Activated CD4-positive, CD25-positive, alpha-beta regulatory T cell treated with anti-CD3 and anti-CD28 coated beads, Interleukin-2, amount 50 U/mL, for 72 hours (primary cell): ENCODE measurements at regions not wholly inside any gene's neighbourhood (a gene's known extent, or its start where the extent isn't known, plus 50 kb on each side); places are given as distances from the start of the nearest gene placed in this dataset.

Experiments
- DNase-seq: peaks from one replicate; pipeline ENCODE4 v3.0.0; 2021

DNA sequence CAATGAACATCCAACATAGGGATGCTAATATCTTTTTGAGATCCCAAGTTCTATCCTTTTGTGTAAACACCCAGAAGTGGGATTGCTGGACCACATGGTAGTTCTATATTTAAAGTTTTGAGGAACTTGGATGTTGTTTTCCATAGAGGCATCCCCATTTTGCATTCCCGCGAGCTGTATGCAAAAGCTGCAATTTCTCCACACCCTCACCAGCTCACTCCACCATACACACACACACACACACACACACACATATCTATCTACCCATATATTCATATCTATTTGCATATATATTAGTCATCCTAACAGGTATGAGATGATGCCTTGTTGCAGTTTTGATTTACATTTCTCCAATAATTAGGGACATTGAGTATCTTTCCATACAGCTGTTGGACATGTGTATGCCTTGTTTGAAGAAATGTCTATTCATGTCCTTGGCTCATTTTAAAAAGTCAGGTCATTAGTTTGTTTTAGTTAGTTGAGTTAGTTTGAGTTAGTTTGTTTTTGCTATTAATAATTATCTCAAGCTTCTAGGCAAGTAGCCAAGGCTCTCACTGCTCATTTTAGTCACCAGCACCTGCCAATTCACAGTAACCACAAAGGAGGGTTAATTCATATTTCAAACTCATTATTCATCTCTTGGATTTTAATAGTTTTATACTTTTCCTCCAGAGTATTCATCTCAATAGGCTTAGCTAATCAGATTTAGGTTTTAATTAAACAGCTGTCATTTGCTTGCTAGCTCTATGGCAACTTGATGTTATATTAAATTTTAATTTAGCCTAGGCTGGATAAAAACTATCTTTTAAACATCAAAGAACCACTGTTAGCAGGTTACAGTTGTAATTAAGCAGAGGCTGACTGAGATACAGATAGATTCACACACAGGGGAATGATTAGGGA is 1435.9 kb upstream of the TMEM132C start:
- no peak for DNase-seq

DNA sequence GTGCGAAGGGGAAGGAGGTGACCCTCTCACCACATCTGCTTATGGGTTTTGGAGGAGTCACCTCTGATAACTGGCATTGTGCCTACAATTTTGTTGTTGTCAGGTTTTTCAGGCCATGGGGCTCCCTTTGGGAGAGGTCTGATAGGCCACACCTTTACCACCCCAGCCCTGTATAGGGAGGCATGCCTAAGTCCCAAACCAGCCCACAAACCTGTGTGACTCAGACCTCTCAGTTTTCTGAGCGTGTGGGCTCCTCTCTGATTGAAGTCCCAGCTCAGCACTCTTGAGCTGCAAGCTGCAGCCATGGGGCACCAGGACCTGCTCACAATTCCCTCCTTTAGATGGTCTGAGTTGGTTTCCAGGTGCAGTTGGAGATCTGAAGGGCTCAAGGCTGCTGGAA is 1429.3 kb upstream of the TMEM132C start:
- no peak for DNase-seq

DNA sequence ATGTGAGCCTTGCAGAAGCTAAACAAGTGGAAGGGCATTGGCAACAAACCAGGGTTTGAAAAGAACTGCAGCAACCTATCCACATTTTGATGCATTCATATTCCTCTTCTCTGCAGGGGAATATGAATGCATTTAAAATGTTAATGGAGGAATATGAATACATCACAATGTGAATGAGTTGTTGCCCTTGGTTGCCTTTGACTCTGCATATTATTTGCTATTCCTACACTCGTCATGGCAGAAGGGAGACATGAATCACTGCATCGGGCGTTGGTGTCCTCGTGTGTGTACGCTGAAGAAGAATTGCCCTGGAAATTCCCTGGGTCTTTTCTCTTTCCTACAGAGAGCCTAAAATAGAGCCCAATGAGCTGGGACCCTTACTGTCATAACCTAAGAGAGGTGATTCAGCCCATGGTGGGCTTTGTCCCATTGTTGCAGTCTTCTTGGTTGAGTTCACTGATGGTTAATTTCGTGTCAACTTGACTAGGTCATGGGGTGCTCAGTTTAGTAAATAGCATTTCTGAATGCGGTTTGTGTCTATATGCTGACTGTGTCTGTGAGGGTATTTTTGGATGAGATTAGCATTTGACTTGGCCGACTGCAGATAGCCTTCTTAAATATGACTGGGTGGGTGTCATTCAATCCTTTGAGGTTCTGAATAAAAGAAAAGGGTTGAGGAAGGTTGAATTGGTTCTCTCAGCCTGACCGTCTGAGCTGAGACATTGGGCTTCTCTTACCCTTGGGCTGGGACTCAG is 1422.9 kb upstream of the TMEM132C start:
- DNase-seq = no peak

DNA sequence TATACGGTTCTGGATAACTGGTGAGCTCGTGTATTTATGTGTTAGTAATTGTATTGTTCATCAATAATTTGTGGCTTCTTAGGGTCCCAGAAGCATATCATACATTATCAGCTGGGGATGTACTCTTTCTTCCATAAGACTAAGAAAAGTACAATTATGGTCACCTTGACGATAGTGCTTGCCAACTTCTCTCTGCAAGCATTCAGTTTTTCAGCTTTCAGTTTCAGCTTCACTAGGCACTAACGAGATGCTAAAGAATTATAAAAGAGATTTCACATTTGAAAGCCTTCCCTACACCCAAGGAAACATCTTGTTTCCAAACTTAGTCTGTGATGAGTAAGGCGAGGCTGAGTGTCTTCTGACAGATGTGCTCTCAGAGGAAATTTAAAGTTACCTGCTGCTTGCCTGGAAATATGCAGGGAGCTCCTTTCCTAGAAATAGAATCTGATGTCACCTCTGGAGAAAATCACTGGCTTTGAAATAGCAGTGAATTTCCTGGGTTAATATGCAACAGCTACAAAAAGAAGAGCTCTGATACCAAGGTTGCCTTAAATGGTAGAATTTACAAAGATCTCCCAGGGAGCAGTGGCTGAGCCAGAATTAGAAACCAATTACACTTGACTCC is 1419.9 kb upstream of the TMEM132C start:
- no peak for DNase-seq

DNA sequence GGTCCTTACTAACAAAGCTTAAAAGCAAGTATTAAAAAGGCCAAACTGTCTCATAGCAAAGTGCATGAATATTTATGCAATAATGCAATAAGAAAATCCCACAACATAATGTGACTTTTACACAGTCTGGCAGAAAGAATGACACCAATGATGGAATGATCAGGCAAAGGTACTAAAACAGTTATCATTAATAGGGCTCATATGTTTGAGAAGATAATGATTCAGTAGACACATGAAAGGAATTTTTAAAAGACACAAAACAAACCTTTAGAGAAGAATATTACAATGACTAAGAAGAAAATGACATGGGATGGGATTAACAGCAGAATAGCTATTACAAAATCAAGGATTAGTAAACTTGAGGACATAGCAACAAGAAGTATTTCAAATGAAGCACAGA is 1411.2 kb upstream of the TMEM132C start:
- no peak for DNase-seq

DNA sequence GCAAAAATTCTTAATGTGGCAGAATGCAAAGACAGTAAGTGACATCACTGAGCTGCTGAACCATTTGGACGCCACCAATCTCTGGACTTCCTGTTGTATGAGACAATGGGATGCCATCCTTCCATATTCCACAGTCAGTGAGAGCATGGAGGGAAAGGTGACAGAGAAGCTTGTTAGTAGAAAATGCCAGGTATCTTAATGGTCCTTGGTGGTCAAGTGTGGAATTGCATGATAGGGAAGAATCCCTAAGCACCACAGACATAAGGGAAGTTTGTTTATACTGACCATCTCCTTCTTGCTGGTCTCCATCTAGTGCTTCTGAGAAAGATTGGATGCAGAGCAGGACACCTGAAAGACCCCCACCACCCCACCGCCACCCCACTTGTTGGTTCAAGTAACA is 1410.0 kb upstream of the TMEM132C start:
- no peak for DNase-seq

DNA sequence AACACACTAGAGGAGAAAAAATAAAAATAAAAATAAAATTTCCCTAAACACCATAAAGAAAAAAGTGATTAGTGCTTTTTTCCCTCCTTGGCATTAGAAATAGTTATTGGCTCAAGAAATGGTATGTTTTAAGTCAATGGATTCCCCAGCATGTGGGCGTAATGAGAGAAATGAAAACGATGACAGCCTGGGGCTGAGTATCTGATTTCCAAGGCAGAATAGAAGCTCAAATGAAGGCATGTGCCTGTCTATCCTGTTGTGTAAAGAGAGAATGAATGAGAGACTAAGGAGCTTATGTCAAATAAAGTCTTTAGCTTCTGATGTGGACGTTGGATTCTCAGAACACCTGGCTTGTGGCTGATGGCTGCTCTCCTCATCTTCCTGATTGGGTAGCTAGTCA is 1408.4 kb upstream of the TMEM132C start:
- DNase-seq = no peak

DNA sequence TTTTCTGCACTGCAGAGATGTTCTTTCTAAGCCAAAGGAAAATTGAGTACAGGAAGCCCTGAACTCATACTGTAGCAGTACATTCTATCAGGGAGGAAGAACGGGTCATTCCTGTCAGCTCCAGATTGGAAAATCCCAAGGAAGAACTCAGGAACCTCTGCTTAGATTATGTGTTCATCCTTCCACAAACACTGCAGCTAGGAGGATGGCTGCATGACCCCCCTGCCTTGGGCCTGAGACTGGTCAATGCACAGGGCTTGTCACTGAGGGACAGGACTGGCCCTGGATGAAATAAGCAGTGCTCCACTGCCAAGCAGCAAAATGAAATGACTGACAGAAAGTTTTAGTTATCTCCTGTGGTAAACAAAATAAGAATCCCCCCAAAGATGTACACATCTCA is 1406.8 kb upstream of the TMEM132C start:
- DNase-seq = no peak

DNA sequence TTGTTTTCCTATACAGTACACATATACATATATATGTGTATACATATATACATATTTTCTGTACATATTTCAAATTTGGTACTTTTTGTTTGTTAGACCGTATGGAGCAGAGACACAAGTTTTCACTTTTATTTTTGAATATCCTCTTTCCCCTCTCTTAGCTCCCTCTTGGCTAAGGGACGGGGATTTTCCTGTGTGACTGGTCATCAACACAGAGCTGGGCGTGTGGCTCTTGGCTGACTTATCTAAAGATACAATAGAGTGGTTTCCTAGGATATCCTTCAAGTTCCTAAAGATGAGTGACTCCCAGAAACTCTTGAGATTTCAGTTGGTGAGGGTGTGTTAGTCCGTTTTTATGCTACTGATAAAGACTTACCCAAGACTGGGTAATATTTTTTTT is 1404.5 kb upstream of the TMEM132C start:
- DNase-seq = no peak

DNA sequence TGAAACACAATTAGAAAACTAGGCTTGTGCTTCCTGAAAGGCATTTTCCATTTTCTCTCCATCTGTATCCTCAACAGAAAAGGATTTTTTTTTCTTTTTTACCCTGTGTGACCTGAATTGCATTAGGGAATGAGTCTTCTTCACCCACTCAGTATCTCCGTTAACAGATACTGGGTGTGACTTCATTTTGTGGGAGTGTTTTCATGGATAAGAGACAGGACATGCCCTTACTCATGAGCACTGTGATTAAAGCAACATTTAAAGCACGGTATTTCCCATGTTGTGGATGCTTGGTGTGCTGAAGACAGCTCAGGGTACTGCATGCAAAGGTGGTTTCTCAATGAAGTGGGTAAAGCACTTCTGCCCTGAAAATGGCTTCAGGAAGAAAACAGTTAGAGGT is 1397.3 kb upstream of the TMEM132C start:
- no peak for DNase-seq

DNA sequence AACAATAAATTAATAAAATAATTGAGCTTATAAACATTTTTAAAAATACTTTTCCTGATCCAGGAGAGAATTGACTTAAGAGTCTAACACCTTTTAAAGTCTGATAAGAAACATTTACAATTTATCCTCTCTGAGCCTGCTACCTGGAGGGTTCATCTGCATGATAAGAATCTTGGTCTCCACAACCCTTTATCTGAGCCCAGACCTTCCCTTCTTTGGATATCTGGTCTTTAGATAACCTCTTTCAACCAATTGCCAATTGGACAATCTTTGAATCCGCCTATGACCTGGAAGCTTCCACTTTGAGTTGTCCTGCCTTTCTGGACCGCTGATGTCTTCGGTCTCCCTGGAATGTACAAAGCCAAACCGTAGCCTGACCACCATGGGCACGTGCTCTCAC is 1393.3 kb upstream of the TMEM132C start:
- DNase-seq = no peak

DNA sequence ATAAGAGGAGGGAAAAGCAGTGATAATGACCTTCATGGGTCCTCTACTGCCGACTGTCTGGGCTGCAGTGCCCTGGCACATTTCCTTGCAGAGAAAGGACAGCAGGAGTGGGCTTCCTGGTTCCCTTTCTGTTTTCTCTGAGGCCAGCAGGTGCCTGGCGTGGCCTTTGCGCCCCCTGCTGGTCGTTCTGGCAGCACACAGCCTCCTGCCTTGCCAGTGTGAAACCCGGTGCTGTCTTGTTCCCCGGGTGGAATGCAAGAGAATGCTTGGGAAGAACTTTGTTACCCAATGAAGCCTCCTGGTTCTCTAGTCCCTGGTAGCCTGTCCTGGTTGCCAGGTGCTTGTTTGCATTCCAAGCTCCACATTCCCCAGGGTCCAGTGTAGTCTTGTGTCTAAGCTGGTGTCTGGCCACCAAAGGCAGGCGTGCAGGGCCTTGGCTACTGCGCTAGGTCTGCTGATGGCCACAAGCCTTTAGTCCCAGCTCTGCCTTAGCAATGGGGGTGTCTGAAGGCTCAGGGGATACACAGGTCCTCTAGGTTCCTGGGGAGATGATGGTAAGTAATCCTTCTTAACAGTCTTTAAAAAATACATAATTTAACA is 1392.4 kb upstream of the TMEM132C start:
- peak; percentile 49 for DNase-seq

DNA sequence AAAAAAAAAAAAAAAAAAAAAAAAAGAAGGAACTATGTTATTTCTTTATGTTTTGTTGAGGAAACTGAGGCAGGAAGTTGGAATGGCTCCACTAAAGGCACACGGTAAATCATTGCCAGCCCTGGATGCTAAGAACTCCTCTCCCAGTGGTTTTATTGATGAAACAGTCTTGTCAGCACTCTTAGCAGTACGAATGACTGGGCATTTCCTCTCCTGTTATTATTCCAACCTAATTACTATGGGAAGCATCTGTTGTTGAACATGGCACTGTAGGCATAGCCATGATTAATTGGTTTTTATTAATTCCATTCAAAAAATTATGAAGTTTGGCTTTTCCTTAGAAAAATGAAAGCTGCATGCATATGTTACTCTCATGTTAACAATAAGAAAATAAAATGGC is 1387.1 kb upstream of the TMEM132C start:
- no peak for DNase-seq

DNA sequence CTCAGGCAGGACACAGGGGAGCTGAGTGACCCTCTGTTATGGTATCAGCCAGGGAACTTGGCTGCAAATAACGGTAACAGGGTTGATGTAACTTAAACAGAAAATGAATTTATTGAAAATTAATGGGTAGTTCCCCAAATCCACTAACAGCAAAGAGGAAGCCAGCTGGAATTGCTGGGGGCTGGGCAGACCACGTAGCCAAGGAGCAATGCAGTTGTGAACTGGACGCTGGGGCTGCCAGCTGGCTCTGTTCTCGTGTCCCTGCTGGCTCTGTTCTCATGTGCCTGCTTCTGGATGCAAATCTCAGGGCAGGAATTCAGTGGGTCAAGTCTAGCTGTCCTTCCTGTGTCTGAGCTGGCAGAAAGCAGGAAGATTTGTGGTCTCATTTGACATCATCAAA is 1383.3 kb upstream of the TMEM132C start:
- DNase-seq = no peak

DNA sequence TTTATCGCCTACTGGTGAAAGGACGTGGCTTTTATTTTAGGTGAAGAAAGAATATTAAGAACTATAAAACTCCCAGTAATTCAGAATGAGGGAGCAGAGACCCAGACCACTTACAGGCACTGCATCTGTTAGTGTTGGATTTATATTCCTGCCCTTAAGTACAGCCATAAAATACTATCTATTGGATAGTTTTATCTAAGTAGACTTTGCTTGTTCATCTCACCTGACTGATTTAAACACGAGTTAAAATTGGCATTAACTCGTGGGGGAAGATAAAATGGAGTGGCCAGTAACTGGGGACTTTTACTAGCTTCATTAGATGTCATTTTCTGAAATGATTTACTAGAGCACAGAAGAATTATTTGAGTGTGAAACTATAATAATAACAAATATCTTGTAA is 1377.5 kb upstream of the TMEM132C start:
- DNase-seq = no peak

DNA sequence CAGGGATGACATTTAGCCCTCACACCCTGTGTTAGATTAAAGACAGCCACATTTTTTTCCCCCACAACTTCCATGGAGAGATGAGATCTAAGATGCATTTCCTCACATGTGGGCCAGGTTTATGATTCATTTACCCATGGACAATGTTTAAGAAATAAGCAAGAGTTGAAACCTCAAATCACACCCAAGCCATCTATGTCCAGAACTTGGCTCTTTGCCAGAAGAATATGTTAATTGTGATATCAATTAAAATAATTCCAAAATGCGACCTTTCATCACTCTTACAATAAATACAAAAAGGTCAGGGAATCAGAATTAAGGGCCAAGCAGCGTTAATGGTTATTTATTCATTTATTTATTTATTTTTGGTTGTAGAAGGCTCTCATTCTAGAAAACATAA is 1376.9 kb upstream of the TMEM132C start:
- no peak for DNase-seq

DNA sequence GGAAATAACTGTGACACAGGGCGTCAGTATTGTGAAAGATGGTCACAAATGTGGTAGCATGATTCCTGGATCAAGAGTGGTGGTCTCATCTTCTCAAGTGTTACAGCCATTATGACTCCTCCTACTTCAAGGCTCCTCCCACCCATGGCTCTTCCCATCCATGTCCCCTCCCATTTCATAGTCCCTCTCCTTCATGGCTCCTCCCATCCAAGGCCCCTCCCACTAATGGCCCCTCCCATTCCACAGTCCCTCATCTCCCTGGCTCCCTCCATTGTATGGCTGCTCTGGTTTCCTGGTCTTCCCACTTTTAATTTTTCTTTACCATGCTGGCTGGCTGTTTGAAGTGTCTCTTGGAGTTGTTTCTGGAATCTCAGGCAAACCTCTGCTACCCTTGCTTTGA is 1375.2 kb upstream of the TMEM132C start:
- no peak for DNase-seq

DNA sequence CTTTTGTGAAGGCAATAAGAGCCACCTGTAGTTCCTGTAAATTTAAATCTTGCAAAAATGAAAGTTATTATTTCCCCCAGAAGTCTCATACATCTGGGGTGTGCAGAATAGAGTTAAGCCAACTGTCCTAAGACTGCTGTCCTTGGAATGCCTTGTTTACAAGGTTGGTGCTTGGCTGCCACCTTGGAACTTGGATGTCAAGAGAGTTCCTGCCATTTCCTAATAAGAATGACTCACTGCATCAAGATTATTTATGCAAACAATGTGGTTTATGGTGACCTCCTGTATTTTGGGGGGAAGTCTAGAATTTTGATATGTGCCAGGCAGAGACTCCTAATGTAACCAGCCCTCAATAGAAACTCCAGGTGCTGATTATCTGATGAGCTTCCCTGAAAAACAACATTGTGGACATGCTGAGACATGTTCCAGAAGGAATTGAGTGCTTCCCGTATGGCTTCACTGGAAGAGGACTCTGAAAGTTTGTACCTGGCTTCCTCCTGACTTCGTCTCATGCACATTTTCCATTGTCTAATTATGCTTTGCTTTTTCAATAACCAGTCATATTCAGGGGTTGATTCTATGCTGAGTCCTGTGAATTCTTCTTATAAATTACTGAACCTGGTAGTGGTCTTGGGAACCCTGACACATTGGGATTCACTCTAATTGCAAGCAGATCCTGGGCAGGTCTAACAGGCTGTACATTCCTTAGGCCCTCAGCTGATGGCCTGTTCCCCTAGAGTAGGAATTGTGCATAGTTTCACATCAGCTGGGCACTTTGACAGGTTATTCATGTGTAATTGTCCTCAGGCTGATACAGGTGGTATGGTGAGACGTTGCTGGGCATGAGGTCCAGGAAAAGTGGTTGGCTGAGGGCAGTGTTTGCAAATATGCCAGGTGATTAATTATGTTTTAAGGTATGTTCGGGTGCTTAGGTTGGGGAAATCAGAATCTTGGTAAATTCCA is 1370.7 kb upstream of the TMEM132C start:
- DNase-seq = no peak

DNA sequence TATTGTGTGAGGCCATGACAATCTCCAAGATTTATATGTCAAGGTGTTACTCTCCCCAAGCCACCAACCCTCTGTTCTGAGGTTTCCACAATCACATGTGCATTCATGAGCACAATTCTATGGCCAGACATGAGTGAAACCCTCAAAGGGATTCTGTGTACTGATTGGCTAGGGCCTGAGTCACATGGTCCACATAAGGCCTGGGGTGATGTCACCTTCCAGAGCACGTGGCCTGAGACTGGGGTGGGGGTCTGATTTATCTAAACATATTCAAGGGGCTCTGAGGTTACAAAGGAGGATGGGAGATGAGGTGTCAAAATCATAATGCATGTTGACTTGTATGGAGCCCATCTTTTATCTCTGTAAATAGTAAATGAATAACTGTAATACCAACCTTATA is 1369.9 kb upstream of the TMEM132C start:
- no peak for DNase-seq

DNA sequence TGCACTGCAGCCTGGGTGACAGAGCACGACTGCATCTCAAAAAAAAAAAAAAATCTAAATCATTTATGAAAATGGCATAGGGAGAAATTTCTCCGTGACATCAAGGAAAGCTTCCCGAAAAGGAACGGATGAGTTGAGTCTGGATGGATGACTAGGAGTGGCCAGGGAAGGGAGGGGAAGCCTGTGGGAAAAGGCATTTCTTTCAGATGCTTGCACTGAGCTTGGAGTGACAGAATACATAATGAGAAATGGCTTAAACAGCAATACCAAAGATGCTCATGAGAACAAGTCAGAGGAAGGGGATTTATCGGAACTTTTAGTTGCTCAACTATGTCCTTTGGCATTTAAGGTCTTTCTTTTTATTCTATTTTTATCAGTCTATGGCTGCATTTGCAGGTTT is 1369.2 kb upstream of the TMEM132C start:
- no peak for DNase-seq

DNA sequence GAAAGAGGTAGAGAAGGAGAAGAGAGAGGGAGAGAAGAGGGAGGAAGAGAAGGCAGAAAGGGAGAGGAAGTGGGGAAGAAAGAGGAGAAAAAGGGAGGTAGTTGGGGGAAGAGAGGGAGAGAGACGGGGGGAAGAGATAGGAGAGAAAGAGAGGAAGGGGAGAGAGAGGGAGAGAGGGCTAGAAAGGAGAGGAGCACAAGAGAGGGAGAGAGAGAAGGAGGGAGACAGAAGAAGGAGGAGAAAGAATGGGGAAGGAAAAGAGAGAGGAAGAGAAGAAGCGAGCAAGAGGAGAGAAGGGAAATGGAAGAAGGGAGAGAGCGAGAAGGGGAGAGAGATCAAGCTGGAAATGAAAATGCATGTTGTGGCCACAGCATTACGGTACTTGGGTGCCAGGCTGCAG is 1368.4 kb upstream of the TMEM132C start:
- no peak for DNase-seq
